Astrocyte (in vitro differentiated cells and primary cell): ENCODE measurements at regions not wholly inside any gene's neighbourhood (a gene's known extent, or its start where the extent isn't known, plus 50 kb on each side); places are given as distances from the start of the nearest gene placed in this dataset.

ENCODE experiments used
- DNase-seq: peaks from one replicate; pipeline ENCODE4 v3.0.0-alpha.2; 2010; ENCODE audit warnings: low read depth
- FAIRE-seq: peaks from 2 replicates; lab custom pipeline; 2011; peaks lifted over from hg19 to GRCh38; lab: Jason Lieb, UNC
- H2AFZ ChIP-seq: 2 replicates; pipeline ENCODE4 v1.6.0; 2012; ENCODE audit warnings: low read depth, low read length, inconsistent platforms
- H3K27ac ChIP-seq: 2 replicates; pipeline ENCODE4 v1.5.1; 2011; ENCODE audit warnings: low read depth, low read length, inconsistent platforms
- H3K27me3 ChIP-seq: 2 replicates; pipeline ENCODE4 v1.6.0; 2011; ENCODE audit warnings: low read length, inconsistent platforms; ENCODE audit not compliant: insufficient read depth
- H3K36me3 ChIP-seq: 2 replicates; pipeline ENCODE4 v1.5.1; 2011; ENCODE audit warnings: low read length, inconsistent platforms; ENCODE audit not compliant: insufficient read depth
- H3K4me1 ChIP-seq: 2 replicates; pipeline ENCODE4 v1.5.1; 2011; ENCODE audit warnings: low read length, inconsistent platforms; ENCODE audit not compliant: insufficient read depth
- H3K4me2 ChIP-seq: 2 replicates; pipeline ENCODE4 v1.6.0; 2012; ENCODE audit warnings: low read length, inconsistent platforms
- H3K4me3 ChIP-seq: 2 replicates; pipeline ENCODE4 v1.5.1; 2011; ENCODE audit warnings: low read depth, mild to moderate bottlenecking, low read length, inconsistent platforms; ENCODE audit not compliant: insufficient read depth
- H3K79me2 ChIP-seq: 2 replicates; pipeline ENCODE4 v1.6.0; 2012; ENCODE audit warnings: mild to moderate bottlenecking, low read length, inconsistent platforms; ENCODE audit not compliant: insufficient read depth
- H3K9ac ChIP-seq: 2 replicates; pipeline ENCODE4 v1.6.0; 2012; ENCODE audit warnings: mild to moderate bottlenecking, low read length, inconsistent platforms
- H3K9me3 ChIP-seq: 2 replicates; pipeline ENCODE4 v1.5.1; 2012; ENCODE audit warnings: low read depth, mild to moderate bottlenecking, low read length, inconsistent platforms; ENCODE audit not compliant: insufficient read depth
- H4K20me1 ChIP-seq: 2 replicates; pipeline ENCODE4 v1.6.0; 2012; ENCODE audit warnings: low read length, inconsistent platforms; ENCODE audit not compliant: insufficient read depth
- H3K27ac Mint-ChIP-seq: one replicate; pipeline ENCODE4 v1.8.0; 2021; ENCODE audit warnings: mild to moderate bottlenecking, mixed read lengths; ENCODE audit not compliant: unreplicated experiment
- H3K27me3 Mint-ChIP-seq: one replicate; pipeline ENCODE4 v1.8.0; 2021; ENCODE audit warnings: low read depth, mixed read lengths; ENCODE audit not compliant: unreplicated experiment
- H3K36me3 Mint-ChIP-seq: one replicate; pipeline ENCODE4 v1.8.0; 2021; ENCODE audit warnings: low read depth, mixed read lengths; ENCODE audit not compliant: unreplicated experiment
- H3K4me1 Mint-ChIP-seq: one replicate; pipeline ENCODE4 v1.8.0; 2021; ENCODE audit warnings: low read depth, mixed read lengths; ENCODE audit not compliant: unreplicated experiment
- H3K4me3 Mint-ChIP-seq: one replicate; pipeline ENCODE4 v1.8.0; 2021; ENCODE audit warnings: mild to moderate bottlenecking, moderate library complexity, mixed read lengths; ENCODE audit not compliant: unreplicated experiment
- H3K9me3 Mint-ChIP-seq: one replicate; pipeline ENCODE4 v1.8.0; 2021; ENCODE audit warnings: mild to moderate bottlenecking, mixed read lengths; ENCODE audit not compliant: unreplicated experiment
- CTCF ChIP-seq: IDR thresholded peaks from 2 replicates; pipeline ENCODE4 v1.5.1; 2011; ENCODE audit warnings: low read depth, mild to moderate bottlenecking, inconsistent platforms, low read length, moderate library complexity; ENCODE audit not compliant: insufficient read depth
- EZH2 ChIP-seq: IDR thresholded peaks from 2 replicates; pipeline ENCODE4 v1.6.1; 2012; ENCODE audit warnings: mild to moderate bottlenecking, low read length, inconsistent platforms; ENCODE audit not compliant: insufficient read depth

- Mint-ChIP-seq H3K9me3 (no peaks in the 10 kb centered on the region), H3K27me3 (peaks cover 4% of the 10 kb centered on the region)
- H3K9ac ChIP-seq: no peak overlapping the region
These were observed 260.8 kb downstream of the SH3BP4 start for GRCh38 chr2:235212501-235213158.

GRCh38 chr2:235215248-235215647, 263.4 kb downstream of the SH3BP4 start:
- H3K36me3 Mint-ChIP-seq: no peaks in the 10 kb centered on the region
- Histone ChIP-seq H3K9me3 (no peaks in the 10 kb centered on the region), H3K9ac (no peak overlapping the region), H2AFZ (no peak overlapping the region), H4K20me1 (no peaks in the 10 kb centered on the region), H3K4me1 (no peaks in the 10 kb centered on the region), H3K27ac (no peak overlapping the region), H3K4me2 (no peak overlapping the region), H3K79me2 (no peaks in the 10 kb centered on the region), H3K27me3 (no peaks in the 10 kb centered on the region), H3K4me3 (no peak overlapping the region), H3K36me3 (no peaks in the 10 kb centered on the region)
- peaks cover 2% of the 10 kb centered on the region for H3K9me3 Mint-ChIP-seq
- peaks cover 17% of the 10 kb centered on the region for H3K4me1 Mint-ChIP-seq
- FAIRE-seq (no peak), DNase-seq (no peak)
- peaks cover 2% of the 10 kb centered on the region for H3K27me3 Mint-ChIP-seq
- H3K4me3 Mint-ChIP-seq: no peak overlapping the region
- no peak overlapping the region for H3K27ac Mint-ChIP-seq
- TF ChIP-seq EZH2: no peak
- no peak for TF ChIP-seq CTCF

More at GRCh38 chr2:235212501-235213158, 260.8 kb downstream of the SH3BP4 start:
- Mint-ChIP-seq H3K4me3 (no peak overlapping the region), H3K36me3 (peaks cover 2% of the 10 kb centered on the region), H3K4me1 (peaks cover 12% of the 10 kb centered on the region), H3K27ac (no peak overlapping the region)
- TF ChIP-seq EZH2 (no peak), CTCF (no peak)
- Histone ChIP-seq H4K20me1 (no peaks in the 10 kb centered on the region), H3K27ac (no peak overlapping the region), H3K4me3 (no peak overlapping the region), H3K36me3 (no peaks in the 10 kb centered on the region), H2AFZ (no peak overlapping the region), H3K79me2 (no peaks in the 10 kb centered on the region), H3K4me1 (no peaks in the 10 kb centered on the region), H3K27me3 (peaks cover 3% of the 10 kb centered on the region), H3K9me3 (no peaks in the 10 kb centered on the region), H3K4me2 (no peak overlapping the region)
- DNase-seq (no peak), FAIRE-seq (no peak)

GRCh38 chr2:235216901-235217300, 265.1 kb downstream of the SH3BP4 start:
- no peak overlapping the region for H2AFZ ChIP-seq
- H3K9me3 Mint-ChIP-seq: peaks cover 2% of the 10 kb centered on the region
- H3K27me3 Mint-ChIP-seq: peaks cover 2% of the 10 kb centered on the region
- peak overlapping the region; percentile 64 for H3K27ac Mint-ChIP-seq
- H3K4me3 Mint-ChIP-seq: no peak overlapping the region
- H3K79me2 ChIP-seq: no peaks in the 10 kb centered on the region
- H4K20me1 ChIP-seq: no peaks in the 10 kb centered on the region
- no peak overlapping the region for H3K27ac ChIP-seq
- peaks cover 17% of the 10 kb centered on the region for H3K4me1 Mint-ChIP-seq
- no peaks in the 10 kb centered on the region for H3K27me3 ChIP-seq
- H3K36me3 Mint-ChIP-seq: no peaks in the 10 kb centered on the region
- no peaks in the 10 kb centered on the region for H3K4me1 ChIP-seq
- no peak overlapping the region for H3K4me2 ChIP-seq
- no peak for FAIRE-seq
- DNase-seq: peak; percentile 3
- H3K9me3 ChIP-seq: no peaks in the 10 kb centered on the region
- no peak overlapping the region for H3K9ac ChIP-seq
- H3K4me3 ChIP-seq: no peak overlapping the region
- H3K36me3 ChIP-seq: no peaks in the 10 kb centered on the region
- TF ChIP-seq CTCF (no peak), EZH2 (no peak)
